MM.1S (cell line): ENCODE measurements at regions not wholly inside any gene's neighbourhood (a gene's known extent, or its start where the extent isn't known, plus 50 kb on each side); places are given as distances from the start of the nearest gene placed in this dataset.

Source experiments
- EZH2 ChIP-seq: fragments of 300-600 bp; sonication (generic); optimal IDR thresholded peaks from 2 replicates; pipeline ENCODE3; 2017; ENCODE audit warnings: low read depth, mild to moderate bottlenecking, antibody characterized with exemption, low read length, mixed read lengths
- TF ChIP-seq, protein P1 (sequence below): fragments of 300-600 bp; sonication (generic); IDR thresholded peaks from 2 replicates; pipeline ENCODE4 v1.5.1; 2016; ENCODE audit warnings: antibody characterized with exemption, low read length, mixed read lengths

GRCh38 chr14:71726580-71727021 is 205.6 kb upstream of the RGS6 start:
- TF ChIP-seq, protein P1, sequence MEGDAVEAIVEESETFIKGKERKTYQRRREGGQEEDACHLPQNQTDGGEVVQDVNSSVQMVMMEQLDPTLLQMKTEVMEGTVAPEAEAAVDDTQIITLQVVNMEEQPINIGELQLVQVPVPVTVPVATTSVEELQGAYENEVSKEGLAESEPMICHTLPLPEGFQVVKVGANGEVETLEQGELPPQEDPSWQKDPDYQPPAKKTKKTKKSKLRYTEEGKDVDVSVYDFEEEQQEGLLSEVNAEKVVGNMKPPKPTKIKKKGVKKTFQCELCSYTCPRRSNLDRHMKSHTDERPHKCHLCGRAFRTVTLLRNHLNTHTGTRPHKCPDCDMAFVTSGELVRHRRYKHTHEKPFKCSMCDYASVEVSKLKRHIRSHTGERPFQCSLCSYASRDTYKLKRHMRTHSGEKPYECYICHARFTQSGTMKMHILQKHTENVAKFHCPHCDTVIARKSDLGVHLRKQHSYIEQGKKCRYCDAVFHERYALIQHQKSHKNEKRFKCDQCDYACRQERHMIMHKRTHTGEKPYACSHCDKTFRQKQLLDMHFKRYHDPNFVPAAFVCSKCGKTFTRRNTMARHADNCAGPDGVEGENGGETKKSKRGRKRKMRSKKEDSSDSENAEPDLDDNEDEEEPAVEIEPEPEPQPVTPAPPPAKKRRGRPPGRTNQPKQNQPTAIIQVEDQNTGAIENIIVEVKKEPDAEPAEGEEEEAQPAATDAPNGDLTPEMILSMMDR = no peak
- no peak for TF ChIP-seq EZH2
